Parathyroid adenoma (tissue), 2 donors: ENCODE measurements at regions not wholly inside any gene's neighbourhood (a gene's known extent, or its start where the extent isn't known, plus 50 kb on each side); places are given as distances from the start of the nearest gene placed in this dataset.

ENCODE experiments used
- H2AFZ ChIP-seq: fragments of 300-600 bp; sonication (generic); one replicate; pipeline ENCODE4 v1.7.0; 2017; ENCODE audit warnings: antibody characterized with exemption, mild to moderate bottlenecking
- H3K27ac ChIP-seq: fragments of 300-600 bp; sonication (generic); one replicate; pipeline ENCODE4 v1.7.0; 2017
- H3K27me3 ChIP-seq: fragments of 300-600 bp; sonication (generic); one replicate; pipeline ENCODE4 v1.7.0; 2017; ENCODE audit warnings: low read length; ENCODE audit not compliant: control insufficient read depth, insufficient read depth
- H3K36me3 ChIP-seq: fragments of 300-600 bp; sonication (generic); one replicate; pipeline ENCODE4 v1.7.0; 2017; ENCODE audit warnings: low read length; ENCODE audit not compliant: control insufficient read depth, insufficient read depth
- H3K4me1 ChIP-seq: fragments of 300-600 bp; sonication (generic); one replicate; pipeline ENCODE4 v1.7.0; 2017; ENCODE audit warnings: control low read depth
- H3K4me2 ChIP-seq: fragments of 300-600 bp; sonication (generic); one replicate; pipeline ENCODE4 v1.7.0; 2017; ENCODE audit warnings: low read length
- H3K4me3 ChIP-seq: fragments of 300-600 bp; sonication (generic); one replicate; pipeline ENCODE4 v1.7.0; 2017; ENCODE audit warnings: low read depth, low read length
- H3K79me2 ChIP-seq: fragments of 300-600 bp; sonication (generic); one replicate; pipeline ENCODE4 v1.7.0; 2017; ENCODE audit warnings: control low read depth
- H3K9ac ChIP-seq: fragments of 300-600 bp; sonication (generic); one replicate; pipeline ENCODE4 v1.7.0; 2017; ENCODE audit warnings: mild to moderate bottlenecking
- H3K9me3 ChIP-seq: fragments of 300-600 bp; sonication (generic); one replicate; pipeline ENCODE4 v1.7.0; 2017; ENCODE audit warnings: low read length; ENCODE audit not compliant: control insufficient read depth
- TF ChIP-seq, protein P1 (sequence below): fragments of 300-600 bp; sonication (generic); IDR thresholded peaks from one replicate; pipeline ENCODE4 v1.7.0; 2017; ENCODE audit warnings: antibody characterized with exemption, mild to moderate bottlenecking
- donor health status: primary hyperparathyroidism.

DNA sequence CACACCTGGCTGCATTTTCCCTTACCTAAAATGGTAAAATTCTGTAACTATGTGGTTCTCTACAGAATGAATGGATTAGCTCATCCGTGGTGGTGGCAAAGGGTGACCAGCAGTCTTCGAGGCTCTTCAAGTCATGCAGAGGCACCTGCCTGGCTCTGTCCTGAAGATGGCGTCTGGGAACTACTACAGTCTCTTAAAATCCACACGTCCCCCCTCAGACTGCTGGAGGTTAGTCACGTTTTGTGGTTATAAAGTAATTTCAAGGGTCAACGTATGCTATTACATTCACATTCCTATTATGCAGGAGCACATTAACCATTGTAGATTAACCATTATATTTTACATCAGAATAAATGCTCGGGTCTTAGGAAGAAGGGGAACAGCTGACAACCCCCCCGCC, 616.7 kb downstream of the GALR1 start:
- H3K4me2 ChIP-seq = no peak overlapping the region
- TF ChIP-seq, protein P1, sequence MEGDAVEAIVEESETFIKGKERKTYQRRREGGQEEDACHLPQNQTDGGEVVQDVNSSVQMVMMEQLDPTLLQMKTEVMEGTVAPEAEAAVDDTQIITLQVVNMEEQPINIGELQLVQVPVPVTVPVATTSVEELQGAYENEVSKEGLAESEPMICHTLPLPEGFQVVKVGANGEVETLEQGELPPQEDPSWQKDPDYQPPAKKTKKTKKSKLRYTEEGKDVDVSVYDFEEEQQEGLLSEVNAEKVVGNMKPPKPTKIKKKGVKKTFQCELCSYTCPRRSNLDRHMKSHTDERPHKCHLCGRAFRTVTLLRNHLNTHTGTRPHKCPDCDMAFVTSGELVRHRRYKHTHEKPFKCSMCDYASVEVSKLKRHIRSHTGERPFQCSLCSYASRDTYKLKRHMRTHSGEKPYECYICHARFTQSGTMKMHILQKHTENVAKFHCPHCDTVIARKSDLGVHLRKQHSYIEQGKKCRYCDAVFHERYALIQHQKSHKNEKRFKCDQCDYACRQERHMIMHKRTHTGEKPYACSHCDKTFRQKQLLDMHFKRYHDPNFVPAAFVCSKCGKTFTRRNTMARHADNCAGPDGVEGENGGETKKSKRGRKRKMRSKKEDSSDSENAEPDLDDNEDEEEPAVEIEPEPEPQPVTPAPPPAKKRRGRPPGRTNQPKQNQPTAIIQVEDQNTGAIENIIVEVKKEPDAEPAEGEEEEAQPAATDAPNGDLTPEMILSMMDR = no peak
- no peaks in the 10 kb centered on the region for H3K9me3 ChIP-seq
- no peaks in the 10 kb centered on the region for H3K27me3 ChIP-seq
- H2AFZ ChIP-seq = no peak overlapping the region
- no peaks in the 10 kb centered on the region for H3K36me3 ChIP-seq
- H3K27ac ChIP-seq = no peak overlapping the region
- H3K4me1 ChIP-seq = no peaks in the 10 kb centered on the region
- no peak overlapping the region for H3K9ac ChIP-seq
- no peaks in the 10 kb centered on the region for H3K79me2 ChIP-seq
- H3K4me3 ChIP-seq = no peak overlapping the region

DNA sequence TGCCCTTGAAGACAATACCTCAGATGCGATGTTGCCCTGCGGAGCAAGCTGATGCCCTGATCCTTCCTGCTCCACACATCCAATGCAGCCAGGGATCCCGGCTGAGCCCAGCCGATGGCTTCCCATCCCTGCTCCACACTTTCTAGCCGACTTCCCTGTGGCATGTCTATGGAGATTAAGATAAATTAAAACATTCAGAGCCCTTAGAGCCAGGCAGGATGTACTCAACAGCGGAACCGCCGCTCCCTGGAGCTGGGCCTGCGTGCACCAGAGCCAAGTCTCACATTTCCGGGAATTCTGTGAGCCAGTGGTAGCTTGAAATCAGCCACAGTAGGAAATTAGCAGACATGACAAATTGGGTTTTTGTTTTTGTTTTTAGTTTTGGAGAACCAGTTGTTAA, 620.6 kb downstream of the GALR1 start:
- Histone ChIP-seq H3K4me2 (no peak overlapping the region), H3K27ac (peak overlapping the region; percentile 17), H3K9me3 (no peaks in the 10 kb centered on the region), H3K79me2 (no peaks in the 10 kb centered on the region), H3K9ac (no peak overlapping the region), H3K36me3 (no peaks in the 10 kb centered on the region), H3K4me3 (no peak overlapping the region), H2AFZ (peak overlapping the region; percentile 28), H3K4me1 (no peaks in the 10 kb centered on the region), H3K27me3 (no peaks in the 10 kb centered on the region)
- TF ChIP-seq, protein P1 = no peak

DNA sequence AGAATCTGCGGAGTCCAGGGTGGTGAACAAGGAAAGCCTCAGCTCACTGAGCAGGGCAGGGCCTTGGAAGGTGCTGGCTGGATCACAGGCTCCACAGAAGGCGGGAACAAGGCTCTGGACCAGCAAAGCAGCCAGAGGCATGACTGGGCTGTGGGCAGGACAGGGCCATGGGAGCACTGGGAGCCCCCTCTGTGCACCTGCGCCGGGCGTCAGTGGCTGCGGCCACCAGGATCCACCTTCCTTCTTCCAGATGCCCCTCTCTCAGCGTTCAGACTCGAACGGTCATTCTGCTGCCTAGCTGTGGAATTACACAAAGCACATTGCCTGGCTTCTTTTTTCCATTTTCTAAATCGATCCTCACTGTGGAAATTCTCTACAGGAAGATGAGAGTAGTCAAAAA, 621.2 kb downstream of the GALR1 start:
- H3K4me2 ChIP-seq = no peak overlapping the region
- H3K4me3 ChIP-seq = no peak overlapping the region
- no peaks in the 10 kb centered on the region for H3K36me3 ChIP-seq
- H3K79me2 ChIP-seq = no peaks in the 10 kb centered on the region
- TF ChIP-seq, protein P1 = no peak
- no peaks in the 10 kb centered on the region for H3K27me3 ChIP-seq
- no peak overlapping the region for H2AFZ ChIP-seq
- no peak overlapping the region for H3K9ac ChIP-seq
- no peaks in the 10 kb centered on the region for H3K9me3 ChIP-seq
- no peaks in the 10 kb centered on the region for H3K4me1 ChIP-seq
- no peak overlapping the region for H3K27ac ChIP-seq

DNA sequence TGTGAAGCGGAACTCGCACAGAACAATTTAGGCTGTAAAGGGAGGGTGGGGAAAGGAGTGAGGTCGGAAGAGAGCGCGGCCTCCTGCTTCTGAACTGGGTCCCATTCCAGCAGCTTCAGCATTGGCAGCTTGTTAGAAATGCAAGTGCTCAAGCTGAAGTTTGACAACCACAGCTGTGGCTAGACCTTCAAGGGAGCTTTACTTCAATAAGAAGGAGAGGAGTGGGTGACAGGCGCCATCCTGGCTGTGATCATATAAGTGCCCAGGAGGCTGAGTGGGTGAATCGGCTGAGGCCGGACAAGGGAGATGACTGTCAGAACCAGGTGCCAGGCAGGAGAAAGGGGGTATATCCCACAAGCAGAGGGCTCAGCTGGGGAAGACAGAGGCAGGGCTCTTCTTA, 622.5 kb downstream of the GALR1 start:
- no peak overlapping the region for H3K27ac ChIP-seq
- no peak overlapping the region for H3K4me3 ChIP-seq
- H3K9ac ChIP-seq = no peak overlapping the region
- H3K79me2 ChIP-seq = no peaks in the 10 kb centered on the region
- H3K4me2 ChIP-seq = no peak overlapping the region
- TF ChIP-seq, protein P1 = no peak
- H3K36me3 ChIP-seq = no peaks in the 10 kb centered on the region
- no peaks in the 10 kb centered on the region for H3K4me1 ChIP-seq
- no peaks in the 10 kb centered on the region for H3K27me3 ChIP-seq
- H2AFZ ChIP-seq = no peak overlapping the region
- no peaks in the 10 kb centered on the region for H3K9me3 ChIP-seq

DNA sequence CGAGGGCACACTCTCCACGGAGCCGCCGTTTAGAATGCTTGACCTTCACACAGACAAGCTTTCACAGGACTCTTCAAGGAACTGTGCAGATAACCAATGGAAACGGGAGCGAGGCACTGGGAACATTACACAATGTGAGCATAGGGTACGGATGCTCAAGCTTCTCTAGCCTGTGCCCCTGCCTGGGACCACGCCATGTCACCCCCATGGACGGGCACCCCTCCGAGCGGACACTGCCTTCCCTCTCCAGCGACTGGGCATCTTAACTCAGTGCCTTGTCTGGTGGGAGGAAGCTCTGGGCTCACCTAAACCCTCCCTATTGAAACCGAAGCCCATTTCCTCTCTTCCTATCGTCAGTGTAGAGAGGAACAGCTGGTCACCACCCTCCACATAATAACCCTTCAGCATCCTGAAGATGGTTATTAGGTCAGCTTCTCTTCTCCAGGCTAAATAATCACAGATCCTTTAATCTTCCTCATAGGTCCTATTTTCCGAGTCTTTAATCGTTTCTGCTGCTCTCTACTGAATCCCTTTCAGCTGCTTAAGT, 626.7 kb downstream of the GALR1 start:
- no peaks in the 10 kb centered on the region for H3K4me1 ChIP-seq
- H3K4me2 ChIP-seq = no peak overlapping the region
- no peaks in the 10 kb centered on the region for H3K9me3 ChIP-seq
- TF ChIP-seq, protein P1 = no peak
- no peaks in the 10 kb centered on the region for H3K36me3 ChIP-seq
- H2AFZ ChIP-seq = no peak overlapping the region
- H3K79me2 ChIP-seq = no peaks in the 10 kb centered on the region
- H3K27ac ChIP-seq = no peak overlapping the region
- H3K4me3 ChIP-seq = no peak overlapping the region
- H3K27me3 ChIP-seq = no peaks in the 10 kb centered on the region
- no peak overlapping the region for H3K9ac ChIP-seq
